ENCODE measurements at regions not wholly inside any gene's neighbourhood (a gene's known extent, or its start where the extent isn't known, plus 50 kb on each side); places are given as distances from the start of the nearest gene placed in this dataset.

GRCh38 chr13:29999492-30000369 lies 149.3 kb upstream of the UBL3 start:
- no peak for DNase-seq (ENCODE audit: low read depth)

GRCh38 chr13:29996316-29996715 lies 145.9 kb upstream of the UBL3 start:
- no peak for DNase-seq (ENCODE audit: low read depth)

- DNase-seq (ENCODE audit: low read depth): no peak
Measured at GRCh38 chr13:29994911-29995595, 144.6 kb upstream of the UBL3 start.

GRCh38 chr13:29993716-29994488 lies 143.5 kb upstream of the UBL3 start:
- peak; percentile 20 for DNase-seq (ENCODE audit: low read depth)

- no peak for DNase-seq (ENCODE audit: low read depth)
Measured at GRCh38 chr13:29993196-29993595, 142.8 kb upstream of the UBL3 start.

- peak; percentile 57 for DNase-seq (ENCODE audit: low read depth)
Measured at GRCh38 chr13:29991343-29991742, 140.9 kb upstream of the UBL3 start.

- DNase-seq (ENCODE audit: low read depth): no peak
Measured at GRCh38 chr13:29987340-29987739, 136.9 kb upstream of the UBL3 start.

- DNase-seq (ENCODE audit: low read depth): no peak
Measured at GRCh38 chr13:29980339-29980738, 129.9 kb upstream of the UBL3 start.

GRCh38 chr13:29978211-29978610 lies 127.8 kb upstream of the UBL3 start:
- no peak for DNase-seq (ENCODE audit: low read depth)

GRCh38 chr13:29977476-29978120 lies 127.2 kb upstream of the UBL3 start:
- no peak for DNase-seq (ENCODE audit: low read depth)

- no peak for DNase-seq (ENCODE audit: low read depth)
Measured at GRCh38 chr13:29976535-29976934, 126.1 kb upstream of the UBL3 start.

GRCh38 chr13:29975283-29975682 lies 124.9 kb upstream of the UBL3 start:
- DNase-seq (ENCODE audit: low read depth): no peak

- peak; percentile 8 for DNase-seq (ENCODE audit: low read depth)
Measured at GRCh38 chr13:29969286-29969685, 118.9 kb upstream of the UBL3 start.

- no peak for DNase-seq (ENCODE audit: low read depth)
Measured at GRCh38 chr13:29964181-29964845, 113.9 kb upstream of the UBL3 start.

- DNase-seq (ENCODE audit: low read depth): no peak
Measured at GRCh38 chr13:29963089-29963488, 112.7 kb upstream of the UBL3 start.

- DNase-seq (ENCODE audit: low read depth): no peak
Measured at GRCh38 chr13:29961036-29961670, 110.7 kb upstream of the UBL3 start.

- DNase-seq (ENCODE audit: low read depth): no peak
Measured at GRCh38 chr13:29959603-29960002, 109.2 kb upstream of the UBL3 start.

GRCh38 chr13:29959086-29959485 lies 108.7 kb upstream of the UBL3 start:
- DNase-seq (ENCODE audit: low read depth): no peak

GRCh38 chr13:29958476-29958875 lies 108.1 kb upstream of the UBL3 start:
- no peak for DNase-seq (ENCODE audit: low read depth)

GRCh38 chr13:29957320-29957719 lies 106.9 kb upstream of the UBL3 start:
- DNase-seq (ENCODE audit: low read depth): no peak

GRCh38 chr13:29956853-29957252 lies 106.4 kb upstream of the UBL3 start:
- no peak for DNase-seq (ENCODE audit: low read depth)
